Prostate gland (tissue), 2 donors: ENCODE measurements at regions not wholly inside any gene's neighbourhood (a gene's known extent, or its start where the extent isn't known, plus 50 kb on each side); places are given as distances from the start of the nearest gene placed in this dataset.

Experiments used
- CTCF ChIP-seq, 4 experiments: fragments of 200-600 bp in 2 of 4; fragments of 450-650 bp in 2 of 4; sonication (generic) in 2 of 4; IDR thresholded peaks; 1 replicate in 3 of 4; 2 replicates in 1 of 4; pipeline ENCODE4 v1.5.1; 2016 to 2019; ENCODE audit warnings: antibody characterized with exemption in 4 of 4, mild to moderate bottlenecking in 2 of 4, moderate library complexity in 2 of 4
- POLR2A ChIP-seq: fragments of 450-650 bp; IDR thresholded peaks from one replicate; pipeline ENCODE4 v1.6.1; 2016; ENCODE audit warnings: antibody characterized with exemption, mild to moderate bottlenecking
- POLR2AphosphoS5 ChIP-seq: sonication (generic); formaldehyde crosslinking; IDR thresholded peaks from one replicate; pipeline ENCODE4 v1.6.1; 2017; ENCODE audit warnings: antibody characterized with exemption

GRCh38 chr1:219507437-219507836 is 105.5 kb downstream of the ZC3H11B start:
- no peak for TF ChIP-seq CTCF (IDR thresholded peaks at IDR 0.05)
- TF ChIP-seq POLR2AphosphoS5, result no peak
- TF ChIP-seq POLR2A, result no peak
